Activated CD4-positive, alpha-beta T cell treated with anti-CD3 and anti-CD28 coated beads, Interleukin-2, amount 50 U/mL, for 4 hours (primary cell): ENCODE measurements at regions not wholly inside any gene's neighbourhood (a gene's known extent, or its start where the extent isn't known, plus 50 kb on each side); places are given as distances from the start of the nearest gene placed in this dataset.

ENCODE experiments used
- DNase-seq, 2 experiments: peaks; one replicate each; pipeline ENCODE4 v3.0.0-alpha.2; 2020

DNA sequence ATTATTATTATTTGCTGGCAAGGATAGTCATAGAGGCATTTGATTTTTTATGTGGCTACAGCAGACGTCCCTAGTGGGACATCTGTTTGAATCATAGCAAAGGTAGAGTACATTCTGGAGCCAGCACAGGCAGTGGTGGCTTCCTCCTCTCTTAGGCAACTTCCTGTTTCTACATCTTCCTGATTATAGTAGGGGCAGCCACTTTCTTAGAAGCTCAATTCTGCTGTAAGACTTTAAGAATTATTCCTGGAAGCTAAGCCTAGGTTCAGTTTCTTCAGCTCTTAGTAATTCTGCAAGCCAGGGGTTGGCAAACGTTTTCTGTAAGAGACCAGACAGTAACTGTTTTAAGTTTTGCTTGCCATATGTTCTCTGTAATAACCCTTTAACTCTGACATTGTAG lies 129.3 kb upstream of the TENM4 start:
- DNase-seq: no peak

DNA sequence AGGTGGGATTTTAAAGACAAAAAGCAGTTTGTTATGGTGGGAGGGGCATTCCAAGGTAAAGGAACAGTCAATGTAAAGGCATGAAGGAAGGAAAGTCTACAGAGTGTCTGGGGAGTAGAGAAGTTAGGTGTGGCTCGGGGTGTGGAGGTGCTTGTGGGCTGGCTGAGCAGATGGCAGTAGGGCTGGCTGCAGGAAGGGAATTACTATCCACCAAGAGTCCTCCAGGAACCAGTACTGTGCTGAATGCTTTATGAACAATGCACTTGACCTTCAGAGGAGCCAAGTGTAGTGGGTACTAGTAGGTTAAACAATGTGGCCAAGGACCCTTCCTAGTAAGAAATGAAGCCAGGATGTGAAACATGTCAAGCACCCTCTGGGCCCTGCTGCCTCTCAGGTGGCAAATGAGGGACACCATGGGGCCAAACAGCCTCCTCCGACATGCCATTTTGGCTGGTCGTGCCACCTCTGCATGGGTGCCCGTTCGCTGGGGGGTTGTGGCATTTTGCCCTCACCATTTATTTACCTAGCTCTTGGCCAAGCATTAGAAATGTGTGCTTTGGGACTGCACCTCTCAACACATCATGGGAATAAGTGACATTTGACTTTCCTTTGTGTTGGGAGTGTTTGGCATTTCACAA lies 123.6 kb upstream of the TENM4 start:
- no peak for DNase-seq

DNA sequence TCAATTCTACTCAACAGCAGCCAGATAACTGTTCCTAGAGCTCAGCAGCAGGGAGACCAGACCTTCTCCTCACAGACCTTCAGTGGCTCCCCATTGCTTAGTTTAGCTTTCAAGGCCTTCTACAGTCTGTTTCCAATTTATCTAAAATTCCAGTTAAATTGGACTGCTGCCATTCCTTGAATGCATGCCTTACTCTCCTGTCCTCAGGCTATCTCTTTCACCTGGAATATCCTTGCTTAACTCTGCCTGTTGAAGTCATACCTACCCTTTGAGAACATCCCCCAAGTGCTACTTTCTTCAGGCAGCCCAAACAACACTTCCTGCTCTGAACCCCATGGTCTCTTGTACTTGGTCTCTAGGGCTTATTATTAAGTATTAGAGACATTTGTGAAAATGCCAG lies 120.7 kb upstream of the TENM4 start:
- no peak for DNase-seq

DNA sequence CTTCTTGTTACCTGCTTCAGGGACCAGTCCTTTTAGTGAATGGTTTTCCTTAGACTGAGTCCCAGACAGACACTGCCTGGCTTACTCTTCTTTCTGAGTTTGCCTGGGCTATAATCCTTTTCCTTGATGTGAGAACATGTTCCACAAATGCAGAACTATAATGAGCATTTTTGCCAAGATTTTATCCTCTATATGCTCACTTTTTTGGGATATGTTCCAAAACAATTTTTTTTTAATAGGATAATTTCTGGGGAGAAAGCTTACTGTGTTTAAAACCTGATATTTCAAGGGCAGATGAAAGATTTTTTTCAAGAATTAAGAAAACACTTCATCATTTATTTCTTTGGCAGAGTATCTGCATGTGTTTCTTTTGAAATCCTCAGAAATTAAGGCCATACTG lies 110.0 kb upstream of the TENM4 start:
- no peak for DNase-seq

DNA sequence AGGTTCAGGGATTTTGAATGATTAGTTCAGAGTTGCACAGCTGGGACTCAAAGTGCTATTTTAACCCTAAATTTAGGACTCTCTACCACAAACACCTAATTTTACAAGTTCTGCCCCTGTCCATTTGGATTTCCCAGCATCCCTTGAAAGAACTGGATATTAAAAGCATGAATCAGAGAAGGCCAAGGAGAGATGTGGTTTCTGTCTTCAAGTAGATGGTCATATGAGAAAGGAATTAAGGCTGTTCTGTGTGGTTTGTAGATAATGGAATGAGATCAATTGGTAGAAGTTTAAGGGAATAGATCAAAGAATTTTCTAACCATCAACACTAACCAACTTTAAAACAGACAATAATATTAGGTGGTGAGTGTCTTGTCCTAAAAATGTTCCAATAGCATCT lies 106.4 kb upstream of the TENM4 start:
- no peak for DNase-seq

DNA sequence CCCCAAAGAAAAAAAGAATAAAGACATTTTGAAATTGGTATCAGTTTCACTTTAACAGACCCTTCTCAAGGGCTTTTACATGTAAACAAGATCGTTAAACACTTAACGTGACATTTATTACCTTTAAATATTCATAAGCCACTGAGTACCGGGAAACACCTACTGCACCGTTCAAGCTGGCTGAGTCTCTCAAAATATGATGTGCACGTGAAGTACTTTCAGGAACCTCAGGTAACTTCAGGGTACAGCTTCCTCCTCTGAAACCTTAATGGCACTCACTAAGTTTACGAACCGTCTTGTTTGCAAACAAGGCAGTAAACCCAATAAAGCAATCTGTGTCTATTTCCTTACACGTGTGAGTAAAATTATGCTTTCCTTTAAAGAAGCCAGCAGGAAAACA lies 105.5 kb upstream of the TENM4 start:
- no peak for DNase-seq

DNA sequence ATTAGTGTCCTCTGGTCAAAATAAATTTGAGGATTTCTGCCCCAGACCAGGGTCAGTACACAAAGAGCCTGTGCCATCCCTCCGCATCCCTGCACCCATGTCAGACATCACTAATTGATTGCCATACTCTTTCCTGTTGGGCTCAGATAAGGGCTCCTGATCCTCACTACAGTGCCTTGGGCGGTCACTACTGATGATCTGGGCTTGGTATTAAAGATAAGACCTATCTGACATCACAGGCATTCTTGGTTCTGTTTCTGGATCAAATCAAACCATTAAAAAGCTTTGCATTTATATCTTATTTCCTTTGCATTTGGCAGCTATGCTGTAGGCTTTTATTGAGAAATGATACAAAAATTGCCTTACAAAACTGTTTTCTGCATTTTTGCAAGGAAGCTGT lies 103.5 kb upstream of the TENM4 start:
- DNase-seq: no peak

DNA sequence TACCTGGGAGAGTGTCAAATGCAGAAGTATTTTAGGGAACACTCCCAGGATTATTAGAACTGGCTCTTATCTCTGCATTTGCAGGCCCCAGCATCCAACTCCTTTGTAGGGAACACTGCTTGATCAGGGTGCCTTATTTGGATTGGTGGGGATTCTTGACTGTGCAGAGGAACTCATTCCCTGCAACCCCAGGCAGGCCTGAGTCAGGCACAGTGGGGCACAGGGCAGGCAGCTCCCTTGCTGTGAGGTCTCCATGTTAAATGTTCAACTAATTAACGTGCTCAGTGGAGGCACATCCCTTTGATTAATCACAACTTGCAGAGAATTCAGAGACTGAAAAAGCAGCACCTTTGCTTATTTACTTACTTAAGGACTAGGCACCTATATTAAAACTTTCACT lies 102.3 kb upstream of the TENM4 start:
- DNase-seq: no peak

DNA sequence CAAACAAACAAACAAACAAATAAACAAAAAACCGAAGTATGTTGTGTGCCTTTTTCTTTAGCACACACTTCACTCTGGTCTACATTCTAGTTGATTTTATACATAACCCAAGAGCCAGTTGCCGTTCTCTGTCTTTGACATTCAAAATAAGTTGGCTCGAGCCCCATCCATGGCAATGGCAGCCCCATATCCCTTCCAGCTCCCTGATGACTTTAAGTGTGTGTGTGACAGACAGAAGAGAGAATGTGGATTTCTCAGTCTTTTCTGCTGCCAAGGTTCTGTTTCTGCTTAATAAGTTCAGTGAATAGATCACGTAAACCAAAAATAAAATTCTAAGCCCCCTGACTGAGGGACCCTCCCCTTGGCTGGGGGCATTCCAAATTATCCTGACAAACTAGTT lies 100.6 kb upstream of the TENM4 start:
- no peak for DNase-seq

DNA sequence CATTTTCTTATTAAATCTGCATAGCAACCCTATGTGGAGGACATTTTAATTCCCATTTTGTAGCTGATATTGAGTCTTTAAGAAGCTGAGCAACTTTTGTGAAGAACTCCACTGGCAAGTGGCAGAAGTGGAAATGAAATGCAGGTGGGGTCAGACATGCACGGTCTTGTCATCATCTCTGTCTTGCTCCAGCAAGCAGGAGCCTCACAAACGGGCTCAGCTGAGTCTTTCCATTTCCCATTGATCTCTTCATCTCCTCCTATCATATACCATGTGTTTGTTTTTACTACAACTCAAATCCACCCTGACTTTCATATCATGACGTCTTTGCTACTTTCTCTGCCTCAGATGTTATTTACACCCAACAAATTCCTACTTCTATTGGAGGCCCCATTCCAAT lies 97.9 kb upstream of the TENM4 start:
- DNase-seq: no peak

DNA sequence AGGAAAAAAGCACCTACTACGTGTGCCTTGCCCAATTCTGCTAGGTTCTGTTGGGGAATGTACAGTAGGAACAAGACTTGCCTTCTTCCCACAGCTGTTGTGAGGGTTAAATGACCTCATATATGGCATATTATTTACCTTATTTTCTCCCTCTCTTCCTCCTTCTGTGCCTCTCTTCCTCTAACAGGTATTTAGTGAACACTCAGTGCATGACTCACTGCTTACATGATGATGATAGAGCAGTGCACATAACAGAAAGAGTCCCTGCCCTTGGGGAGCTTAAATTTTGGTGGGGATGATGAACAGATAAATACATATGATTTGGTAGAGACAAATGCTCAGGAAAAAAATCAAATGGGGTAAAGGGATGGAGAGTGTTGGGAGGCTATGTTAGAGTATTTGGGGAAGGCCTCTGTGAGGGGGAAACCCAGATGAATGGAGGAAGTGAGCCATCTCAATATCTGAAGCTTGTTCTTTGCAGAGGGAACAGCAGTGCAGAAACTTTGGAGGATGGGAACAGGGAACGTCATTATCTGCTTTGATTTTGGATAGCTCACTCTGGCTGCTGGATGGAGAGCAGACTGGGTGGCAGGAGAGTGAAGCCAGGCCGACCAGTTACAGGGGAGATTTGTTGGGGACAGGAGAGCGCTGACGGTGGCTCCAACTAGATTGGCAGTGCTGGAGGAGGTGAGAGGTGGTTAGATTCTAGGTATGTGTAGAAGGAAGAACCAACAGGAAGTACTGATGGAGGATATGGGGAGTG lies 95.5 kb upstream of the TENM4 start:
- DNase-seq: no peak

DNA sequence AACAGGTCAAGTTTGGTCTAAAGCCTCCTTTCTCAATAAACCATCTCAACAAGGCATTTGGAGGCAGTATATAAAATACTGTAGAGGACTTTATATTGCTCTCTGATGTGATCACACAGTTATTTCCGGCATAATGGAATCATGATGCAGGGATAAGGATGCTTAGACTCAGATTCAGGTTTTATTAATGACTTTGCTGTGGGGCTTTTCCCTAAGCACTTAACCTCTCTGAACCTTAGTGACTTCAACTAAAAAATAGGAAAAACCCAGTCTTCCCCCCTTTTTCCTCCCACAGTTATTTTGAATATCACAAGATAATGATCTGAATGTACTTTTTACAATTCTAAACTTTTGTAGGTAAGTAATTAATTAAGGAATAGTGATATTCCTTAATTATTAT lies 94.8 kb upstream of the TENM4 start:
- DNase-seq: no peak

DNA sequence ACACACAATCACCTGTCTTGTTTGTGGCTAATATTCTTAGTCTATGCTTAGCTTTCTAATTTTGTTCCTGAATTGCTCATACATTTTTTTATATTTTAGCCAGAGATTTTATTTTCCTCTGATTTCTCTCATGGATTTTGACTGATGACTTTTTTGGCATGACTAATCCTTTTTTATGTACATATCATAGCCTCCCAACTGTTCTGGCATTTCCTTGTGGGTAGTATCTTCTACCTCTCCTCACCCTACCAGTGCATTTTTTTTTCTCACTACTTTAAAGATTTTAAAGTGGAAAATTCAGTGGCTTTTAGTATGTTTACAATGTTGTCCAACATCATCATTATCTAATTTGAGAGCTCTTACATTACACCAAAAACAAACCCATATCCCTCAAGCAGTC lies 84.4 kb upstream of the TENM4 start:
- DNase-seq: no peak

DNA sequence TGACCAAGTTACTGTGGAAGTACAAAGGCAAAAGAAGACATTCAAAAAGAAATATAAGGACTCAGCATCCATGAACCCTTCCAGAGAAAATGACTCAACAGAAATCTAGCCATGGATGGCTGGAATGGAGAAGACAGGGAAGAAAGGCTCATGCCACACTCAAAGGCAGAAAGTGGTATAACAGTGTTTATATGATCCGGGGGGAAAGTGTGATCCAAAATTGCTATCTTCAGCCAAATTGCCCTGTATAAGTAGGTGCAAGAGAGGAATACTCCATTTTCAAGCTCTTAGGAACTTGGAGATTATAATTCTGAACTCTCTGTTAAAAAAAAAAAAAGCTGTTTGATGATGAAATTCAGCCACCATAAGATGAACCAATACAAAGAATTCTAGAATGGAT lies 81.8 kb upstream of the TENM4 start:
- DNase-seq: no peak

DNA sequence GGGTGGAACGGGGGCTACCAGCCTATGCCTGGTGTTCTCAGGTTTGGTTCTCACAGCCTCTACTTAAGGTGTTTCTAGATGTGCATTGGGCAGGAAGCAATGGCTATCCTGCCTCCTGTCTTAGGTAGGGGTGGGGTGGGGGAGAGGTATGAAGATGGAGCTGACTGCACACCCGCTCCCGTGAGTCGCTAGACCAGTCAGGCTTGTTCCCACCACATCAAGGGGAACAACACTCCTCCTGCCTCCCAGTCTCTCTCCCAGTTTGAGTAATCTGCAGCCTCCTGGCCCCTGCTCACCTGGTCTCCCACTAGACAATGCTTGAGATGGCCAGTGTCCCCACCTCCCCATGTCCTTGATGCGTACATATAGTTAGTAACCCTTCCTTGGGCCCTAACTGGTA lies 79.3 kb upstream of the TENM4 start:
- no peak for DNase-seq

DNA sequence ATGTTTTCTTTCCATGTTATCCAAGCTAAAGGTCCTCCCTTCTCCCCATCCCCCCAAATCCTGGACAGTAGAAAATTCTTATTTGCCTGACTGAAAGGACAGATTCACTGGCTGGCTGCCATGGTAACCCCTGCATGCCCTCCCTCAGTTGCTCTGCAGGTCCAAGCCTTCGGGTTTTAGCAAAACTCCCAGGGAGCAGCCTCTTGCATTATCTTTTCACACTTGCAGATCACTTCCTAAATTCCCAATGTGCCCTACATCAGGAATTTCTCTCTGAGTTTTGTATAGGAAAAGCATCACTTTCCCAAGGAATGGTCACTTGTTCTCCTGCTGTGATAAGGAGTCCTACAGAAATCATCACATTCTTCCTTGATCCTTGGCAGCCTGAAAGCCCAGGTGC lies 75.0 kb upstream of the TENM4 start:
- DNase-seq: no peak

DNA sequence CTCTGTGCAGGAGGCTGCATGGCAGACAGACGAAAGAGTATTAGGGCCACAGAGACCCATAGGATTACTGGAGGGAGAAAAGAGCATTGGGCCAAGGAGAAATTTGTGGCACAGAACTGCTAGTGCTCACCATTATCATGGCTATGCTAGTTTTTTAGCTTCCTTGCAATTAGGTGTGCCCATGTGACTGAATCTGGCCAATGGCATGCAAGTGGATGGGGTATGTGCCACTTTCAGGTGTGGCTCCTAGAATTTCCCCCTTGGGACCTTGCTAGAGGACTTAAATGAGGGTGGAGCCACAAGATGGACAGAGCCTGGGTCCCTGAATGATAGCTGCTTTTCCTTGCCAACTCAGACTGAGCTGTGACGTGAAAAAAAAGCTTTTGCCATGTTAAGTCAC lies 73.9 kb upstream of the TENM4 start:
- no peak for DNase-seq

DNA sequence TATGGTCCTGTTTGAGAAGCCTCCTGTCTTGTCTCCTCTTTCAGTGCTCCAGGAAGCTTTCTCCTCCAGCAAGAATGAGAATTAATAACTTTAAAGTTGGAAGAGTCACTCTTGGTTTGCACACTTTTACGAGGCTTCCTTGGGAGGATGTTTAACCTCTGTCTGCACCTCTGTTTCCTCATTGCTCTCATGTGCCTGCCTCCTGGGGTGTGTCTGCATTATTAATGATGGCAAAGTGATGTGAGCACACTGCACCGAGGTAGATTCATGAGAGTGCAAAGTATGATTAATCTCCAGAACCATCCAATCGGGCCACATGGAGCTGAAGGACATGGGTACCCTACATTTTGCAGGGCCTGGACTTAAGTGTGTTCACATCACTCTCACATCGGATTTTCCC lies 73.5 kb upstream of the TENM4 start:
- DNase-seq: no peak

DNA sequence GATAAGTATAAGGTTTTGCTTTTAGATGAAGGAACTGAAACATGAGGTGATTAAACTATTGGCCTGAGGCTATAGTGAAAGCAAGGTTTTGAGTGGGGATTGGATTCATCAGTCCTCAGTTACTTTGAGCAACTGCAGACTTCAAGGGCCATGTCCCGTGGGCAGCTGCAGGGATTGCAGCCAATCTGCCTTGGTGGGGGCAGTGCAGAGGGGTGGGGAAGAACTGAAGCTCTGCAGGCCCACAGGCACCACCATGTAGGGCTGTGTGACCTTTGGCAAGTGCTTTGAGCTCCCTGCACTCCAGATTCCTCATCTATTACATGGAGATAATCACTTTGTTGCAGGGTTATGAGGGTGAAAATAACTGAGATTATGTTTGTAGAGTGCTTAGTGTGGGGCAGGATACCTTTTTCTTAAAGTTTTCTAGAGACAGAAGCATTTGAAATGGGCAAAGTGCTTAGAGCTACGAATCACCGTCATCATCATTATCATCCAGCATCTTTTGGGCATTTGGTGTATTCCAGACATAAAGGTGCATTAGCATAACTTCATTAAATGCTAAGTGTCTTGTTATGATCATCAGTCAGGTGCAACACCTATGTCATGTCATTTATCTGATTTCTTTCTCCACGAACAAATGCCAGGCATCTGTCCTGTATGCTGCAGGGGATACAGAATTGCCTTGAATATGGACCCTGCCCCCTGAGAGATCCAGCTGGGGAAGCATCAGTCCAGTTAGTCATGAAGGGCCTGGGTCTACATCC lies 72.1 kb upstream of the TENM4 start:
- DNase-seq: no peak

DNA sequence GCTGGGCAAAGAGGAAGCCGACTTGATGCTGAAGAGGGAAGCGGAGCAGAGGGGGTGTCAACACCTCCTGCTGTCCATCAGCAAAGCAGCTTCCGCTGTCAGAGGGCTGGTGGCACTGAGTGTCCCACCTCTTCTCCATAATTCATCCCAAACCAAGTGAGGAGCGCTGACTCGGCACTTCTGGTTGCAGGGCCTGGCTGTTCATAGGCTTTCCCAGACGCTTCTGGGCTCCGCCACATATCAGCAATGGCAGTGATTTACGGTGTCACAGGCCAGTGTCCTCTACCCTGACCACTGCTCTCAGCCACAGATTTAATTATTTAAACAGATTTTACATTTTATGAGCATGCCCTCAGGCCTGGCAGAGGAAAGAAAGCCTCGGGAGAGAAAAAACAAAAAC lies 70.1 kb upstream of the TENM4 start:
- DNase-seq: no peak

DNA sequence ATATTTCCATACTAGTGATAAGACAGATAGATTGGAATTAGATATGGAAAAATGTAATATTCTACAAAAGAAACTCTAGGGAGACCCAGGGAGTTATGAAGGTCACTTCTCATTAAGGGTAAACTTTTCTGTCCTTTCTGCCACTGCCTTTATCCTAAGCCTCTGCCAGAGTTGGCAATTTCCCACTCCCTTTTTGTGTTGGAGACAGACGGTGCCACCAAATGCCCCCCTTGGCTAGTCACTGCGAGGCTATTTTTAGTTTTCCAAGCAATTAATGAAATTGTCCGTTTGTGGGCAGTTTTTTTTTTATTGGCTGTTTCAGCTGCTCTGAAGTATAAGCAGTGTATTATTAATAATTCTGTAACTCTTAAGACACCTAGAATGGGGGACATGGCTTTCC lies 67.6 kb upstream of the TENM4 start:
- no peak for DNase-seq

DNA sequence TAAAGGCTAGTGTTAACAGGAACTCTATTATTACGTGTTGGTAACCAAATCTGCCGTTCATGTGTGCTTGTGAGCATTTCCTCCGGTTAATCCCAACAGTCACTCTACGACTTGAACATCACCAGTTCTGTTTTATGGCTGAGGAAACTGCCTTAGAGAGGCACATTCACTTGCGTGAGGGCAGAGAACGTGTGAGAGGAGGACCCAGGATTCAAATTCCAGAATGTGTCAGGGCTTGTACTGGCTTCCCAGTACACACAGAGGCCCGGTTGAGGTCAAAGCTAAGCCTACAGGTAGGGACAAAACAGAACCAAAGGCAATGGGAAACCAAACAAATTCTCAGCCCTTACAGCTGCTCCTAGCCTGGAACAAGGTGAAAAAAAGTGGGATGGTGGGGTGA lies 66.9 kb upstream of the TENM4 start:
- no peak for DNase-seq

DNA sequence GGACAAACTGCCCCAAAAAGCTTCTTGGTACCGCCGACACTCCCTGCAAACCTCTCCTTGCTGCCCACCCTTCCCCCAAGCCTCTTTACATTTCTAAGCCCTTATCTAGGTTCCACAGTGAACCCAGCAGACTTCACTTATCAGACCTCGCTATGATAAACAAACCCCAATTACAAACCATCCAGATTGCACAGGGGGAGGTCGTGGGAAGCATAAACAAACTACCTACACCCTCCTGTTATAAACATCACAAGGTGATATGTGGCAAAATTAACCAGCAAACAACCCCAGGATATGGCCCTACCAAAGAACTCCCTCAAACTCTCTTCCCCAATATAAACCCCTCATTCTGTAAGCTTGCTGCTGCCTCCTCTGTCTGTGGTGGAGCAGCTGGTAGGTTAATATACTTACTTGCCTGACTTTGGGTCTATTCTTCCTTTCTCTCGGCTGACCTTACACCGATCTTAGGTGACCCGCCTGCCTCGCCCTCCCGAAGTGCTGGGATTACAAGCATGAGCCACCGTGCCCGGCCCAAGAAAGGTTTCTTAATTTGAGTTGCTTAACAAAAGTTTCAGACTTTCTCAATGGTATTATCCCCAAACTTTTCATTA lies 66.0 kb upstream of the TENM4 start:
- no peak for DNase-seq

DNA sequence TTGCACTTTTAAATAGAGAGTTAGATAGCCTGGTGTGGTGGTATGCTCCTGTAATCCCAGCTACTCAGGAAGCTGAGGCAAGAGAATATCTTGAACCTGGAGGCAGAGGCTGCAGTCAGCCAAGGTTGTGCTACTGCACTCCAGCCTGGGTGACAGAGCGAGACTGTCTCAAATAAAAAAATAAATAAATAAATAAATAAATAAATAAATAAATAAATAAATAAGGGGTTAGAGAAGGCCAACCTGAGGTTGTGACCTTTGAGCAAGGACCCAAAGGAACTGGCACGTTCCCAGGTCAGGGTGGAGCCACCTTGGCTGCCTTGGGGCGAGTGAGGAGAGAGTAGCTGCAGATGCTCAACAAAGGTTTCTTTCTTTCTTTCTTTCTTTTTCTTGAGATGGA lies 65.3 kb upstream of the TENM4 start:
- no peak for DNase-seq
